ENCODE measurements at regions not wholly inside any gene's neighbourhood (a gene's known extent, or its start where the extent isn't known, plus 50 kb on each side); places are given as distances from the start of the nearest gene placed in this dataset.

- TF ChIP-seq, protein P1, sequence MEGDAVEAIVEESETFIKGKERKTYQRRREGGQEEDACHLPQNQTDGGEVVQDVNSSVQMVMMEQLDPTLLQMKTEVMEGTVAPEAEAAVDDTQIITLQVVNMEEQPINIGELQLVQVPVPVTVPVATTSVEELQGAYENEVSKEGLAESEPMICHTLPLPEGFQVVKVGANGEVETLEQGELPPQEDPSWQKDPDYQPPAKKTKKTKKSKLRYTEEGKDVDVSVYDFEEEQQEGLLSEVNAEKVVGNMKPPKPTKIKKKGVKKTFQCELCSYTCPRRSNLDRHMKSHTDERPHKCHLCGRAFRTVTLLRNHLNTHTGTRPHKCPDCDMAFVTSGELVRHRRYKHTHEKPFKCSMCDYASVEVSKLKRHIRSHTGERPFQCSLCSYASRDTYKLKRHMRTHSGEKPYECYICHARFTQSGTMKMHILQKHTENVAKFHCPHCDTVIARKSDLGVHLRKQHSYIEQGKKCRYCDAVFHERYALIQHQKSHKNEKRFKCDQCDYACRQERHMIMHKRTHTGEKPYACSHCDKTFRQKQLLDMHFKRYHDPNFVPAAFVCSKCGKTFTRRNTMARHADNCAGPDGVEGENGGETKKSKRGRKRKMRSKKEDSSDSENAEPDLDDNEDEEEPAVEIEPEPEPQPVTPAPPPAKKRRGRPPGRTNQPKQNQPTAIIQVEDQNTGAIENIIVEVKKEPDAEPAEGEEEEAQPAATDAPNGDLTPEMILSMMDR (IDR thresholded peaks at IDR 0.05), result no peak
- TF ChIP-seq POLR2A (IDR thresholded peaks at IDR 0.05), result no peak
Observed at GRCh38 chr7:112866424-112866823, 76.2 kb upstream of the TMEM168 start.
